ENCODE measurements at regions not wholly inside any gene's neighbourhood (a gene's known extent, or its start where the extent isn't known, plus 50 kb on each side); places are given as distances from the start of the nearest gene placed in this dataset.
"Not testable (repeated sequence)": the region's sequence is repeated elsewhere in the genome, so short reads cannot be mapped to it uniquely, and the experiment has no call there.

DNA sequence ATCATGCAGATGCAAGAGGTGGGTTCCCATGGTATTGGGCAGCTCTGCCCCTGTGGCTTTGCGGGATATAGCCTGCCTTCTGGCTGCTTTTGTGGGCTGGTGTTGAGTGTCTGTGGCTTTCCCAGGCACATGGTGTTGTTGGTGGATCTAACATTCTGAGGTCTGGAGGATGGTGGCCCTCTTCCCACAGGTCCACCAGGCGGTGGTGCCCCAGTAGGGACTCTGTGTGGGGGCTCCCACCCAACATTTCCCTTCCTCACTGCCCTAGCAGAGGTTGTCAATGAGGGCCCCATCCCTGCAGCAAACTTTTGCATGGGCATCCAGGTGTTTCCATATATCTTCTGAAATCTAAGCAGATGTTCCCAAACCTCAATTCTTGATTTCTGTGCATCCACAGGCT, 420.5 kb upstream of the TPTE start:
- H3K4me3 ChIP-seq (ENCODE audit: insufficient read length, low read depth); H3K27me3 ChIP-seq (ENCODE audit: insufficient read depth, insufficient read length); H3K9me3 ChIP-seq (ENCODE audit: insufficient read depth, low read length); H3K36me3 ChIP-seq (ENCODE audit: insufficient read depth, insufficient read length, low read length); H3K4me1 ChIP-seq (ENCODE audit: insufficient read depth, insufficient read length); H3K9ac ChIP-seq (ENCODE audit: insufficient read length, low read depth); DNase-seq (ENCODE audit: low read depth, low spot score): not testable (repeated sequence)

DNA sequence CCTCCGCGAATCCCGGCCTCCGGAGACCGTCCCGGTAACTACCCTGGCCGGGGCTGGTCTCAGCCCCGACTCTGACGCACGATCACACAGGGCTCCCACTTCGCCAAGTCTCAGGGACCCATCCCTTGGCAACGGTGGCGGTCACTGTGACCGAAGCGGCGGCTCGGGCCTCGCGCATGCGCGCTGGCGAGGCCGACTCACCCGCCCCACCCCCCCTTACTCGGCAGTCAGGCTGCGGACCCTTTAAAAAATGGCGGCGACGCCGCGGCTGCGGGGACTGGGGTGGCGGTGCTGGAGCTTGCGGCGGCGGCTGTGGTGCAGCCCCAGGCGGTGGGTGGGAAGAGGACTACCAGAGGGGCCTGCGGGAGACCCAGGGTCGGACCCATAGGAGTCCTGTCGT, 402.0 kb upstream of the TPTE start:
- not testable (repeated sequence) for H3K9me3 ChIP-seq (ENCODE audit: insufficient read depth, low read length); H3K9ac ChIP-seq (ENCODE audit: insufficient read length, low read depth)
- H3K4me3 ChIP-seq (ENCODE audit: insufficient read length, low read depth), result peak overlapping the region; percentile 11

DNA sequence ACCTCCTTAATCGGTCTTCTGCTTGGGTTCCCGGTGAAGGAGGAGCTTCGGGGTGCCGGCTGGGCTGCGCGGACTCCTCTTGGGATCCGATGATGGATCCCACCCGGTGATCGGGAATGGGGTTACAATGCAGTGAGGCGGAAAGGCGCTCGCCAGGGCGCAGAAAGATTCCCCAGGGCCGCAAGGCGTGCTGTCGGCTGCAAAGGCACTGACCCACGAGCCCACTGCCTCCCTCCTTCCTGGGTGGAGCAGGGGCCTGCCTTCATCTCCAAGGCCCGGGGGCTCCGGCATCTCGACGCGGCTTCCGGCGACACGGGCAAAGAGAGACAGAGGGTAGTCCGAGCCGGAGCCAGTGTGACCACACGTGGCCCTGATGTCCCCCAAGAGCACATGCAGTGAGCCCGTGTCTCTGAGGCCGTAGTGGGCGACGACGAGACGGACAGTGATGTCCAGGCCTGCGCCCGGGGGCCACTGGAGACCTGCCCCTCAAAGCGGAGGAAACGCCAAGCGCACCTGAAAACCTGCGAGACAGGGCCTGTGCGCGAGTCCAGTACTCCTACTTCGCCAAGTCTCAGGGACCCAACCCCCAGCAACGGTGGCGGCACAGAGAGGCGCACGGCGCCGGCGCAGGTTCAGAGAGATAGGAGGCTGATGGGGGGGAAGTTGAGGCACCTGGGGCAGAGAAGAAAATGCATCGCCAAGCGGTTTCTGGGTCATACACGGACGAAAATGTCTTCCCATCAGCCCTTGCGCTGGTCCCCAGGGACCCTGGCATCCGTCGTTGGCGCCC, 401.4 kb upstream of the TPTE start:
- DNase-seq (ENCODE audit: low read depth, low spot score); H3K27me3 ChIP-seq (ENCODE audit: insufficient read depth, insufficient read length); H3K9ac ChIP-seq (ENCODE audit: insufficient read length, low read depth); H3K4me1 ChIP-seq (ENCODE audit: insufficient read depth, insufficient read length); H3K9me3 ChIP-seq (ENCODE audit: insufficient read depth, low read length); H3K36me3 ChIP-seq (ENCODE audit: insufficient read depth, insufficient read length, low read length): not testable (repeated sequence)
- peak overlapping the region; percentile 11 for H3K4me3 ChIP-seq (ENCODE audit: insufficient read length, low read depth)

More for the DNA sequence above, 402.0 kb upstream of the TPTE start:
- H3K4me1 ChIP-seq (ENCODE audit: insufficient read depth, insufficient read length); DNase-seq (ENCODE audit: low read depth, low spot score); H3K36me3 ChIP-seq (ENCODE audit: insufficient read depth, insufficient read length, low read length); H3K27me3 ChIP-seq (ENCODE audit: insufficient read depth, insufficient read length): not testable (repeated sequence)

DNA sequence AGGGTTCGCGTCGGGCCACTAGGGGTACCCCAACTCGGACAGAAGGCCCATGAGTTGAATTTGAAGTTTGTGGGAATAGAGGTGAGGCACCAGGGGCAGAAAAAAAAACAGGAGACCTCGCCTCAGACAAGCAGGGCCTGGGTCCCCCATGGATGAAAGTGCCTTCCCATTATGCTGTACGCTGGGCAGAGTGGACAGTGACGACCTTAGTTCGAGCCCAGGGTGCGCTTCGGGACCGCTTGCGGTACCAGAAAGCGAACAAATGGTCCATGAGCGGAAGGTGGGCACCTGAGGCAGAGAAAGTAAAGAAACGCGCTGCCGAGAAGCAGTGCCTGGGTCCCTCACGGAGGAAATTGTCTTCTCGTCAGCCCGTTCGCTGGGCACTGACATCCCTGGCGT, 400.8 kb upstream of the TPTE start:
- not testable (repeated sequence) for H3K4me1 ChIP-seq (ENCODE audit: insufficient read depth, insufficient read length); H3K9me3 ChIP-seq (ENCODE audit: insufficient read depth, low read length); H3K27me3 ChIP-seq (ENCODE audit: insufficient read depth, insufficient read length); H3K9ac ChIP-seq (ENCODE audit: insufficient read length, low read depth); H3K4me3 ChIP-seq (ENCODE audit: insufficient read length, low read depth); DNase-seq (ENCODE audit: low read depth, low spot score); H3K36me3 ChIP-seq (ENCODE audit: insufficient read depth, insufficient read length, low read length)

DNA sequence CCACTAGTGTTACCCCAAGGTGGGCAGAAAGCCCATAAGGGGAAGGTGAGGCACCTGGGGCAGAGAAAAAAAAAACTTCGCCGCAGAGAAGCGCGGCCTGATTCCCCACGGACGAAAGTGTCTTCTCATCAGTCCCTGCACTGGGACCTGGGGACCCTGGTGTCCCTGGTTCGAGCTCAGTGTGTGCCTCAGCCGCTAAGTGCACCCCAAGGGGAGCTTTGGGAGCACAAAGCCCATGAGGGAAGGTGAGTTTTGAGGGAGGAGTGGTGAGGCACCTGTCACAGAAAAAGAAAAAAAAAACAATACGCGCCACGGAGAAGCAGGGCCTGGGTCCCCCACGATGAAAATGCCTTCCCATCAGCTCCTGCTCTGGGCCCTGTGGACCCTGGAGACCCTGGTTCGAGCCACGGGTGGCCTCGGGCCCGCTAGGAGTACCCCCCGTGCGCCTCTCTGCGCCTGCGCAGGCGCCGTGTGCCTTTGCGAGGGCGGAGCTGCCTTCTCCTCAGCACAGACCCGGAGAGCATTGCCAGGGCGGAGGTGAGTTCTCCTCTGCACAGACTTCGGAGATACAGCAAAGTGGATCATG, 400.3 kb upstream of the TPTE start:
- not testable (repeated sequence) for H3K4me1 ChIP-seq (ENCODE audit: insufficient read depth, insufficient read length); H3K9ac ChIP-seq (ENCODE audit: insufficient read length, low read depth); H3K36me3 ChIP-seq (ENCODE audit: insufficient read depth, insufficient read length, low read length); DNase-seq (ENCODE audit: low read depth, low spot score); H3K9me3 ChIP-seq (ENCODE audit: insufficient read depth, low read length); H3K4me3 ChIP-seq (ENCODE audit: insufficient read length, low read depth); H3K27me3 ChIP-seq (ENCODE audit: insufficient read depth, insufficient read length)

DNA sequence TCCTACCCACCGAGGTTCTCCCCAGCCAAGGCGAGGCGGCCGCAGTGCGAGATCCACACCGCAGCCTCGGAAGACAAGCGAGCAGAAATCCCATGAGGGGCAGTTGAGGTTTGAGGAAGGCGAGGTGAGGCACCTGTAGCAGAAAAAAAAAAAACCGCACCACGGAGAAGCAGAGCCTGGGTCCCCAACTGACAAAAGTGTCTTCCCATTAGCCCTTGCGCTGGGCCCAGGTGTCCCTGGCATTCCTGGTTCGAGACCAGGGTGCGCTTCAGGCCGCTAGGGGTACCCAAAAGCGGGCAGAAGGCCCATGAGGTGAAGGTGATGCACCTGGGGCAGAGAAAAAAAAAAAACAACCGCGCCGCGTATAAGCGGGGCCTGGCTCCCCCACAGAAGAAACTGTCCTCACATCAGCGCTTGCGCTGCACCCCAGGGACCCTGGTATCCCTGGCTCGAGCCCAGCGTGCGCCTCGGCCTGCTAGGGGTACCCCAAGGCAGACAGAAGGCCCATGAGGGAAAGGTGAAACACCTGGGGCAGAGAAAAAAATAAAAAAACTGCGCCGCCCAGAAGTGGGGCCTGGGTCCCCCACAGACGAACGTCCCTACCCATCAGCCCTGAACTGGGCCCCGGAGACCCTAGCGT, 399.4 kb upstream of the TPTE start:
- H3K4me3 ChIP-seq (ENCODE audit: insufficient read length, low read depth); H3K27me3 ChIP-seq (ENCODE audit: insufficient read depth, insufficient read length); H3K9ac ChIP-seq (ENCODE audit: insufficient read length, low read depth); H3K36me3 ChIP-seq (ENCODE audit: insufficient read depth, insufficient read length, low read length); H3K9me3 ChIP-seq (ENCODE audit: insufficient read depth, low read length); DNase-seq (ENCODE audit: low read depth, low spot score); H3K4me1 ChIP-seq (ENCODE audit: insufficient read depth, insufficient read length): not testable (repeated sequence)

DNA sequence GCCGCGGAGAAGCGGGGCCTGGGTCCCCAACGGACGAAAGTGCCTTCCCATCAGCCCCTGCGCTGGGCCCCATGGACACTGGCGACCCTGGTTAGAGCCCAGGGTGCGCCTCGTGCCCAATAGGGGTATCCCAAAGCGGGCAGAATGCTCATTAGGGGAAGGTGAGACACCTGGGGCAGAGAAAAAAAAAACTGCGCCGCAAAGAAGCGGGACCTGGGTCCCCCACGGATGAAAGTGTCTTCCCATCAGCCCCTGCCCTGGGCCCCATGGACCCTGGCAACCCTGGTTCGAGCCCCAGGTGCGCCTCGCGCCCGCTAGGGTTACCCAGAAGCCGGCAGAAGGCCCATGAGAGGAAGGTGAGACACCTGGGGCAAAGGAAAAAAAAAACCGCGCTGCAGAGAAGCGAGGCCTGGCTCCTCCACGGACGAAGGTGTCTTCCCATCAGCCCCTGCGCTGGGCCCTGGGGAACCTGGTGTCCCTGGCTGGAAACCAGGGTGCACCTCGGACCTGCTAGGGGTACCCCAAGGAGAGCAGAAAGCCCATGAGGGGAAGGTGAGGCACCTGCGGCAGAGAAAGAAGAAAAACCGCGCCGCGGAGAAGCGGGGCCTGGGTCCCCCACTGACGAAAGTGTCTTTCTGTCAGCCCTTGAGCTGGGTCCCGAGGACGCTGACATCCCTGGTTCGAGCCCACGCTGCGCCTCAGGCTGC, 398.4 kb upstream of the TPTE start:
- not testable (repeated sequence) for H3K36me3 ChIP-seq (ENCODE audit: insufficient read depth, insufficient read length, low read length); H3K4me1 ChIP-seq (ENCODE audit: insufficient read depth, insufficient read length); H3K4me3 ChIP-seq (ENCODE audit: insufficient read length, low read depth); H3K9ac ChIP-seq (ENCODE audit: insufficient read length, low read depth); H3K27me3 ChIP-seq (ENCODE audit: insufficient read depth, insufficient read length); H3K9me3 ChIP-seq (ENCODE audit: insufficient read depth, low read length); DNase-seq (ENCODE audit: low read depth, low spot score)

DNA sequence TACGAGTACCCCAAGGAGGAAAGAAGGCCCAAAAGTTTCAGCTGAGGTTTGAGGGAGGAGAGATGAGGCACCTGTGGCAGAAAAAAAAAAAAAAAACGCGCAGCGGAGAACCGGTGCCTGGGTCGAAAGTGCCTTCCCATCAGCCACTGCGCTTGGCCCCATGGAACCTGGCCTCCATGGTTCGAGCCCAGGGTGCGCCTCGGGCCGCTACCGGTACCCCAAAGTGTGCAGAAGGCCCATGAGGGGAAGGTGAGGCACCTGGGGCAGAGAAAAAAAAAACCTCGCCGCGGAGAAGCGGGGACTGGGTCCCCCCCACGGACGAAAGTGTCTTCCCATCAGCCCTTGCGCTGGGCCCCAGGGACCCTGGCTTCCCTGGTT, 397.9 kb upstream of the TPTE start:
- not testable (repeated sequence) for DNase-seq (ENCODE audit: low read depth, low spot score); H3K9ac ChIP-seq (ENCODE audit: insufficient read length, low read depth); H3K9me3 ChIP-seq (ENCODE audit: insufficient read depth, low read length)

DNA sequence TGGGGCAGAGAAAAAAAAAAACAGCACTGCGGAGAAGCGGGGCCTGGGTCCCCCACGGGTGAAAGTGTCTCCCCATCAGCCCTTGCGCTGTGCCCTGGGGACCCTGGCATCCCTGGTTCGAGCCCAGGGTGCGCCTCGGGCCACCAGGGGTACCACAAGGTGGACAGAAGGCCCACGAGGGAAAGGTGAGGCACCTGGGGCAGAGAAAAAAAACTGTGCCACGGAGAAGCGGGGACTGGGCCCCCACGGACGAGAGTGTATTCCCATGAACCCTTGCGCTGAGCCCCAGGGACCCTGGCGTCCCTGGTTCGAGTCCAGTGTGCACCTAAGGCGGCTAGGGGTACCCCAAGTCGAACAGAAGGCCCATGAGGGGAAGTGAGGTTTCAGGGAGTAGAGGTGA, 395.8 kb upstream of the TPTE start:
- H3K4me1 ChIP-seq (ENCODE audit: insufficient read depth, insufficient read length); H3K4me3 ChIP-seq (ENCODE audit: insufficient read length, low read depth); H3K36me3 ChIP-seq (ENCODE audit: insufficient read depth, insufficient read length, low read length); DNase-seq (ENCODE audit: low read depth, low spot score); H3K9ac ChIP-seq (ENCODE audit: insufficient read length, low read depth); H3K27me3 ChIP-seq (ENCODE audit: insufficient read depth, insufficient read length); H3K9me3 ChIP-seq (ENCODE audit: insufficient read depth, low read length): not testable (repeated sequence)

More for the DNA sequence above, 397.9 kb upstream of the TPTE start:
- not testable (repeated sequence) for H3K4me3 ChIP-seq (ENCODE audit: insufficient read length, low read depth); H3K36me3 ChIP-seq (ENCODE audit: insufficient read depth, insufficient read length, low read length); H3K4me1 ChIP-seq (ENCODE audit: insufficient read depth, insufficient read length); H3K27me3 ChIP-seq (ENCODE audit: insufficient read depth, insufficient read length)

DNA sequence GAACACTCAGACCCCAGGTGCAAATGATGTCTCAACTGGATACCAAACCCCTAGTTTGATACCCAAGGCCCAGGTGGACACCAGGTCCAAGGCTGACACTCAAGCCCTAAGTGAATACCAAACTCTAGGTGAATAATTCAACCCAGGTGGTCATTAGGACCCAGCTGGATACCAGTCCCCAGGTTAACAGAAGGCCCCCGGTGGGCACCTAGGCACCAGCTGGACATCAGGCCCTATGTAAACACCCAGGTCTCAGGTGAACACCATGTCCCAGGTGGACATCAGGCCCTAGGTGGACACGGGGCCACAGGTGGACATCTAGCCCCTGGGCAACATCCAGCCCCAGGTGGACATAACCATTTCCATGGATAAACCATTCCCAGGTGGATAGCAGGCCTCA, 387.3 kb upstream of the TPTE start:
- not testable (repeated sequence) for H3K36me3 ChIP-seq (ENCODE audit: insufficient read depth, insufficient read length, low read length); H3K9ac ChIP-seq (ENCODE audit: insufficient read length, low read depth); H3K27me3 ChIP-seq (ENCODE audit: insufficient read depth, insufficient read length); H3K9me3 ChIP-seq (ENCODE audit: insufficient read depth, low read length); H3K4me3 ChIP-seq (ENCODE audit: insufficient read length, low read depth); DNase-seq (ENCODE audit: low read depth, low spot score); H3K4me1 ChIP-seq (ENCODE audit: insufficient read depth, insufficient read length)

DNA sequence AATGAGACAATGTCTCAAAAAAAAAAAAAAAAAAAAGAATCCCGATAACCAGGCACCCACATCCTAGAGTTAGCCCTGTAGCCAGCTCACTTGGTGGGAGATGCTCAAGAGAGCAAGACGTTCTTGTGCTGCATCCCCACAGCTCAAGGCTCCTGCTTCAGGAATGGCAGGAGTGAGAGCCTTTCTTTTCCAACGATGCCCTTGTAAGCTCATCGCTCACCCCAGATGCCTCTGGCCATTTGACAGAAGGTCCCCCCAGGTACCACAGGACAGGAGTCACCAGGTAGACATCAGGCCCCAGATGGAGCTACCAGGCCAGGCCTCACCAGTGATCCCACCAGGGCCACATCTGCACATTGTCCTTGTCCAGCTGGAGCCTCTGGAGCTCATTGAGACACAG, 385.5 kb upstream of the TPTE start:
- not testable (repeated sequence) for H3K9ac ChIP-seq (ENCODE audit: insufficient read length, low read depth); H3K36me3 ChIP-seq (ENCODE audit: insufficient read depth, insufficient read length, low read length); H3K4me3 ChIP-seq (ENCODE audit: insufficient read length, low read depth); H3K27me3 ChIP-seq (ENCODE audit: insufficient read depth, insufficient read length); H3K4me1 ChIP-seq (ENCODE audit: insufficient read depth, insufficient read length); DNase-seq (ENCODE audit: low read depth, low spot score); H3K9me3 ChIP-seq (ENCODE audit: insufficient read depth, low read length)

DNA sequence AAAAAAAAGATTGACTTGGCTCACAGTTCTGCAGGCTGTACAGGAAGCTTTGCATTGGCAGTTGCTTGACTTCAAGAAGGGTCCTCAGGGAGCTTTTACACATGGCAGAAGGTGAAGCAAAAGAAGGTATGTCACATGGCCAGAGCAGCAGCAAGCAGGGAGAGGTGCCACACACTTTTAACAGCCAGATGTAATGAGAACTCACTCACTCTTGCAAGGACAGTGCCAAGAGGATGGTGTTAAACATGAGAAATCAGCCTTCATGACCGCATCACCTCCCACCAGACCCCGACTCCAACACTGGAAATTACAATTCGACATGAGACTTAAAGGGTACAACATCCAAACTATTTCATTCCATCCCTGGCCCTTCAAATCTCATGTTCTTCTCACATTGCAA, 367.2 kb upstream of the TPTE start:
- H3K9me3 ChIP-seq (ENCODE audit: insufficient read depth, low read length); H3K4me3 ChIP-seq (ENCODE audit: insufficient read length, low read depth); H3K36me3 ChIP-seq (ENCODE audit: insufficient read depth, insufficient read length, low read length); DNase-seq (ENCODE audit: low read depth, low spot score); H3K27me3 ChIP-seq (ENCODE audit: insufficient read depth, insufficient read length); H3K4me1 ChIP-seq (ENCODE audit: insufficient read depth, insufficient read length); H3K9ac ChIP-seq (ENCODE audit: insufficient read length, low read depth): not testable (repeated sequence)

All from NT2/D1 (cell line).